Kidney capillary endothelial cell (primary cell): ENCODE measurements at regions not wholly inside any gene's neighbourhood (a gene's known extent, or its start where the extent isn't known, plus 50 kb on each side); places are given as distances from the start of the nearest gene placed in this dataset.
"Not testable (repeated sequence)": the region's sequence is repeated elsewhere in the genome, so short reads cannot be mapped to it uniquely, and the experiment has no call there.

Experiments used
- DNase-seq: peaks from one replicate; pipeline ENCODE4 v3.0.0-alpha.2; 2018; ENCODE audit warnings: low spot score

DNA sequence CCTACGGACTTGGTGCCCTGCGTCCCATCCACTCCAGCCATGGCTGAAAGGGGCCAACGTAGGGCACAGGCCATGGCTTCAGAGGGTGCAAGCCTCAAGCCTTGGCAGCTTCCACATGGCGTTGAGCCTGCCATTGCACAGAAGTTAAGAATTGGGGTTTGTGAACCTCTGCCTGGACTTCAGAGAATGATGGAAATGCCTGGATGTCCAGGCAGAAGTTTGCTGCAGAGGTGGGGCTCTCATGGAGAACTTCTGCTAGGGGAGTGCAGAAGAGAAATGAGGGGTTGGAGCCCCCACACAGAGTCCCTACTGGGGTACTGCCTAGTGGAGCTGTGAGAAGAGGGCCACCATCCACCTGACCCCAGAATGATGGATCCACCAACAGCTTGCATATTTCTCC, 462.9 kb upstream of the PCDH20 start:
- DNase-seq: not testable (repeated sequence)

DNA sequence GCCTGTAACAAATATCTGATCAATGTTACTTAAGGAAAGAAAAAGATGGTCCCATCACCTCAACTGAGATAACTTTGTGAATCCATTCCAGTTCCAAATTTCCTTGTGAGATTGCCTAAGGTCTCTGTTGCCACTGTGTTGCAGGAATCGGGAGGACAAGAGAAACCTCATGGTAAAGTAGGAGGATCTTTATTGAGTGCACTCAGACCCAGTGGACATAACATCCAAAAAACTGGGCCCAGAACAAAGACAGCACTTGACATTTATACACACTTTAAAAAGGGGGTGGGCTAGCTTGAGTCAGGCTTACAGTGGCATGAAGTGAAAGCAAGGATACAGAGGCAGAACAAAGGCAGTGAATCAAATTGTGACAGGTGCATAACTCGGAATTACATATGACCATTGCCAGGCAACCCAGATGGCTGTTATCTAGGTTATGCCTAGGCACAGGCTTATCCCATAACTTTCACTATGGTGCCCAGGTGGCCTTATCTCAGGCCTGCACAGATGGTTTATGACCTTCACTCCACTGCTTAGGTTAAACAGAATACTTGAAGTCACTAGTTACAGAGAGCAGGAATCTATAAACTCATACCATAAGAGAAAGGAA, 459.4 kb upstream of the PCDH20 start:
- no peak for DNase-seq

DNA sequence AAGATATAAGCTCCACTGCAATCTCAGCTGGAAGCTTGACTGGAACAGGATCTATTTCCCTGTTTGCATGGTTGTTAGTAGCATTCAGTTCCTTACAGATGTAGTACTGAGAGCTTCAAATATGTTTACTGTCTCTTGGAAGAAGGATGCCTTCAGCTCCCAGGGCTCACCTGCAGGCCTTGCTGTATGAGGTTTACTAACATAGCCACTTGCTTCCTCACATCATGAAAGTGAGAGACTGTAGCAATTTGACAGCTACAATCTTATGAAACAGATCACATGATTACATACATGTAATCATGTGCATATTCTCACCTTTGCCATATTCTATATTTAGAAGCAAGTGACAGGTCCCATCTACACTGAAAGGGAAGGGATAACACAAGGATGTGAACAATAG, 458.1 kb upstream of the PCDH20 start:
- no peak for DNase-seq

DNA sequence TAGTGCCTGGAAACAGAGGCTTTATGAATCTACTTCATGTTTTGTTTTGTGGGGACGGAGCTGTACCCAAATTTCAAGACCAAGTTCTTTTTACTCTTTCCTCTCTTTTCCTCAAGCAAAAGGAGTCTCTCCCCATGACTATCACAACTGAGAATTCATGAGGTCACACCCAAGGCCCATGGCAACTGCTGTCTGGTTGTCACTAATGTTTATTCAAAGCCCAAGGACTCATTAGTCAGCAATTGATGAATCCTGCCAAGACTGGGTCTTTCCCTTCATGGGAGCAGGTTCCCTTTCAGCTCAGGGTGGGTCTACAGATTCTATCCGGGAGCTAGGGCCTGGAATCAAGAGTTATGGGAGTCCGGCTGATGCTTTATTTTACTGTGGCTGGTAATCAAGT, 441.5 kb upstream of the PCDH20 start:
- DNase-seq: no peak

DNA sequence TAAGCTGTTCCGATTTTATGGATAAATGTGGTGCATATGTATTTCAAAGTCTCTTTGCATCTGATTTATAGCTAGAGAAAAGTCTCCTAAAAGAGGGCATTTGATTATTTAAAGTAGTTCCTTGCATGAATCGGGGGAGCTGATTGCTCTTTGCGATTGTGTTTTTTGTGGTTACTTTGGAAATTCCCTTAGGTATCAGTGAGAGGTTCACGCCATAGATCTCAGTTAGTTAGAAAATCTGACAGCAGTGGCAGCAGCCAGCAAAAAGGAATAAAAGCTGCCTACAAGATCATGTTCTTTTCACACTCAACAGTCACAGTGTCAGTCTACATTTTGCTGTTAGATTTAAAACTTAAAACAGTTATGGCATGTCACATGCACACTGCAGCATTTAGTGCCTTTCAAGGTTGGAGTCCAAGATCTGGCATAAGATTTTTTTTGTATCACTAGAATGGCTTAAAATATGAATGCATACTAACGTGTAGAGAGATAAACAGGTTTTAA, 436.5 kb upstream of the PCDH20 start:
- no peak for DNase-seq

DNA sequence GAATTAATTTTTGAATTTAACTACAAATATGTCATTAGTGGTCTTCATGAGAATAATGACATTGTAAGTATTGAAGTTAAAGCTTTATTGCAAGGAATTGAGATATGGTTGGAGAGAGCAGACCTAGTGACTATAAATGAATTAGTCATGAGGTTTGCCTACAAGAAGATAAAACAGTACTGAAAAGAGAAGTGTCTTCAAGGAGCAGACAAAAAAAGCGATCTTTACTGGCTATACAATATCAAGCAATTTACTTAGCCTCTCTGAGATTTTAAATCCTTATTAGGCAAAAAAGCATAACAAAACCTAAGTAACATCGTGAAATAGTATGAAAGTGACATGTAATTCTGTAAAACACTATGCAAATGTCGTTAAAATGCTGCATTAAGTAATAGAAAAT, 435.1 kb upstream of the PCDH20 start:
- DNase-seq: no peak

DNA sequence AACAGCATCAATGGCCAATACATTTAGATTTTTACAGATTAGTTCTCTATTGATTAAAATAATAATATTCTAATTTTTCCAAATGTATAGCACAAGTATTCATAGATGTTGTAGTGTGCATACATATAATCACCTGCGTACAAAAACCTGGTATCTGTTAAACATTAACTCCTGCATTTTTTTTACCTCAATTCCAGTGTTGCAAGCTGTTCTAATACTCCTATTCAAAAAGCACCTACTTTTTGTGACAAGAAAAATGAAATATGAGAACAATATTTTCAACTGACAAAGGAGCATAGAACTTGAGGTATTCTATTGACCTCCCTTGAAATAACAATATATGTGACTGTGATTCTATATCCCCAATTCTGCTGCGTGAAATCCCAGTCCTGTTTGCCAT, 422.9 kb upstream of the PCDH20 start:
- no peak for DNase-seq

DNA sequence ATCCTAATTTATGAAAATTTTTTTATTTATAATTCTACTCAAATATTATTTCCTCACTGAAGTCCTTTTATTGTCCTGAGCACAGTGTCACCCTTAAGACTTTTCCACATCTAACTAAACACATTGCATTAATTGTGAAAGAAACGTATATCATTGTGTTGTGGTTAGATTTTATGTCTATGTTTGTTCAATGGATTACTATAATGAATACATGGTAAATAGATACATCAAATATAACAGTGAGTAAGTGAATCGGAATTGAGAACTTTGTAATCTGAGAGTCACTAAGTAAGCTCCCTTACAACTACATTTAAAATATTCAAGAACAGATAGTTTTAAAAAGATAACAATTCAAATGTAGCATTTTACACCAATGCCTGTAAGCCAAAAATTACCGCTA, 417.6 kb upstream of the PCDH20 start:
- no peak for DNase-seq

DNA sequence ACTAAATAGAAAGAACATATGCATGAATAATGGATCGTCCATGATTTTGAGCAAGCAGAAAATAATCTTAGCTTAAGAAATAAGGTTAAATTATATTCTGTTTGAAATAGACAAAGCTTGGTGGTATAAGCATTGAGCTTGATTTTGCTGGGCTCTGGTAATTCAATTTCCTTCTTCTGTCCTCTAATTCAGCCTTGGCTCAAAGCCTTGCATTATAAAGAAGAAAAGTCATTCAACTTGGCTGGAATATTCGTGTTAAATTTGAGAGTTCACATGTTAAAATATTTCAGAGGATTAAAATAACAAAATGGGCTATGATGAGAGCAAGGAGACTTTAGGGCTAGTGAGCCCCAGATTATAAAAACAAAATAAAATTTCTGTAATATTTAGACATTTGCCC, 415.4 kb upstream of the PCDH20 start:
- DNase-seq: no peak

DNA sequence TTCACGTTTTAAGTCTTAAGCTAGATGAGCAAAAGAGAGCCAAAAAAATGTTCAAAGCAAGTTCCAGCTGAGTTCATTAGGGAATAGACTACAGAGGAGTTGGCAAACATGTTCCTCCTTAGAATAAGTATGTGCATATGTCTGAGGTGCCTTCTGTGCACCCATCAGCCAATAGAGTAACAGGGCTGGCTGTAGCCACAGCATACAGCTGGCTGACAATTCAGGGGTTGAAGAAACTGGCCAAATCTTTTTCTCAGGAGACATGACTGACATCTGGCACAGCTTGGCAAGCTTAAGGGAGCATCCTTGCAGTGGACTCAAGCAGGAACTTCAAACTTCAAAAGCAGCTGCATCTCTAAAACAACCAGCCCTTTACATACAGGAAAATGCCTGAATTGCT, 414.8 kb upstream of the PCDH20 start:
- no peak for DNase-seq

DNA sequence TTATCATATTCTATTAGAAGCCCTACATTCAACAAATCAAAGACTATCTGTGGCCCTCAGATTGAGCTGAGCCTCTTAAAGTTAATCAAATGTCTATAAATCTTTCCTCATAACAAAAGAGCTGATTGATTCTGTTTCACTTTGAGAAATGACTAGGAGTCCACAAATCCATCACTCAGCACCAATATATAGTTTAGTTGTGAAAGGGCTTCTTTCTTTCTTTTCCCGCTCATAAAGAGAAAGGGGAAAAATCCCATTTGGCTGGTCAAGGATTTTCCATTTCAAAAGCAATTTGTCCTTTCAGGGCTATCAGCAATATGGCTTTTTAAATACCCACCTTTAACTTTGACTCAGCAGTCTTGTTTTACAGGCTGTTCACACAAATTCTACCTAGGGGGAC, 408.5 kb upstream of the PCDH20 start:
- DNase-seq: no peak

DNA sequence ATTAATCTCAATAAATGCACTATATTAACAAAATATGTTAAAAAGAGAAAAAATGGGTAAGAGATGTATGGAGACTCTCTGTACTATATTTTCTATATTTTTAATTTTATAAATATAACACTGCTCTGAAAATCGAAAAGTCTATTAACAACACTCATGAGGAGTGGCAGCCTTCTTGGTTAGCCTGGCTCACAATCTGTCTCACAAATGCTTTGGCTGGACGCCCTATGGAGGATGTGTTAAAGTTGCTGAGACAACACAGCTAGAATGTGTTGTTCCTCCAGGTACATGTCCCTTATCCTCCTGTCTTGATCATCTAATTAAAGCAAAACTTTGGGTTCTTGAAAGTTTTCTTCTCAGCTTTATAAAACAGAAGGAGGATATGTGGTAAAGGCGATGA, 396.6 kb upstream of the PCDH20 start:
- DNase-seq: no peak

DNA sequence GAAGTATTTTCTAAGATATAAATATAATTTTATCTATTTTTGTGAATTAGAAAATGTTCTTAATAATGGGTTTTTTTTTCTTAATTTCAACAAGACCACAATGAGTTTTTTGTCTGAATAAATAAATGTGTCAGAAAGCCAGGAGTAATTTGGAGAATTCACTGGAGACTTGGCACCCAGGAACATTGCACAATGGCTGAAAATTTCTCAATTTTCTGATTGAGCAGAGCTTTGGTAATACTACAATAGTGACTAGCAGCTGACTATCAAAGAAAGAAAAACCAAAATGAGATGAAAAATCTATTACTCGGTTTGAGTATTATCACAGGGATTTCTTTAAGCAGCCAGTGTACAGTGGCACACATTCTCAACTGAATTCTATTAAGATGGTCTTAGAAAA, 394.4 kb upstream of the PCDH20 start:
- no peak for DNase-seq

DNA sequence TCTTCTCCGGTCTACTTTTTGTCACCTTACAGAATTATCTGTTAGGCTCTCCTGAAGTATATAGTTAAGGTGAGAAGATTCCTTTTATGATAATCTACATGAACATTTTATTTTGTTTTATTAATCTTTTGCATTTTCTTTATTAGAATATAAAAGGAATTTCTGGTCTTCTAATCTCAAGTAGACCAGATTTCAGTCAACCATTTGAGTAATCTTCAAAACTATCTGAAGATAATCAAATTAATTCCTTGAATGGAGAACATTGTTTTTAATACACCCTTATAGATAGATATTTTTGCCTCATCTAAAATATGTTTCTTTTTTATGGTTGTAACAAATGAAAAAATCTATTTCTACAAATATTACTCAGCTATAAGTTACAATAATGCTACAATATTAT, 381.7 kb upstream of the PCDH20 start:
- no peak for DNase-seq

DNA sequence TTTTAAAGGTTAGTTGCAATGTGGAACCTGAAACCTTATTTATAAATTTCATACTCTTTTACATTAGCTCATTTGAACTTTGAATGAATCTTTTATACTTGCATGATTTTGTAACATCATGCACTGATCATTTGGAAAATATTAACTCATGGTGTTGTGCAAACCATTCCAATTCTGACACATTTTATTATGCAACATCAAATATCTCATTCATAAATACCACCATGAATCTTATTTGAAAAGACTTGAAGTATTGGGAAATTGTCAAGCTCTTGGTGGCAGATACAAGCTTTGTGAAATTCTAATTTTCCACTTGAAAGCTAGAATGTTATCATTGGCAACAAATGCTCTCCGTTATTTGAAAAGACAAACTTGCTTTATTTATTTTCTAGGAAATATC, 379.9 kb upstream of the PCDH20 start:
- DNase-seq: no peak

DNA sequence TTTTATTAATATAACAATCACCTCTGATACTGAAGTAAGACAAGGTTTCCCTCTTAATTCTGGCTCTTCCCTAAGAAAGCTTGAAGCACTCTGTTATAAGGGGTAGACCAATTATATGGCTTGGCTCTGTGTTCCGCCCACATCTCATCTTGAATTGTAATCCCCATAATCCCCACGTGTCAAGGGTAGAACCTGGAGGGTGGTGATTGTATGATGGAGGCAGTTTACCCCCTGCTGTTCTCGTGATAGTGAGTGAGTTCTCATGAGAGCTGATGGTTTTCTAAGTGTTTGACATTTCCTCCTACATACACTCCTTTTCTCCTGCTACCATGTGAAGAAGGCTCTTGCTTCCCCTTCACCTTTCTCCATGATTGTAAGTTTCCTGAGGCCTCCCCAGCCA, 363.8 kb upstream of the PCDH20 start:
- DNase-seq: no peak

DNA sequence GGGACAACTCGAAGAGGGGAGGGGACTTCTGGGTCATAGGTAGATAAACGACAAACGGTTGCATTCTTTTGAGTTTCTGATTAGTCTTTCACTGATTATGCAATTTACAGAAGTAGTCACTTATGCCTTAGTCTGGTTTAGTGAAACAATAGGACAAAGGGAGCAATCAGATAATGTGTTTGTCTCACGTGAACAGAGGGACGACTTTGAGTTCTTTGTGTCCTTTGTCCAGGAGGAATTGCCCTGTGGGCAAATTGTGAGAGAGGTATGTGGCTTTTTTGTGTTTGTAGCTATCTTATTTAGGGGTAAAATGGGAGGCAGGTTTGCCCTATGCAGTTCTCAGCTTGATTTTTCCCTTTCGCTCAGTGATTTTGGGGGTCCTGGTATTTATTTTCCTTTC, 362.9 kb upstream of the PCDH20 start:
- DNase-seq: no peak

DNA sequence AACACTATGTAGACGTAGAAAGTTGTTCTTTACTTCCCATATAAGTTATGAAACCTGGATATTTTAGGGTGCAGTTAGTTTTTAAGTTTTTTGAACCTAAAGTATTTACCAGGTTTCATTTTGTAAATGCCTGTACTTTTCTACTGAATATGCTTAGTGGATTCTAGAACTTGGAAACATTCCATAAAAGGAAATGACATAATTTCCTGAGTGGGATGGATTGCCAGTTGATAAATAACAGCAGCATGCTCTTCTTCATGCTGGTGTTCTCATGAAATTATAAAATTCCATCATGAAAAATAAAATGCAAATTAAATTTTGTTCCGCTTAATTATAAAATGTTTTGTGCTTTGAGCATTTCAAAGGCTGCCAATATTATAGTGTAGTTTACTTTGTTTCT, 362.2 kb upstream of the PCDH20 start:
- no peak for DNase-seq

DNA sequence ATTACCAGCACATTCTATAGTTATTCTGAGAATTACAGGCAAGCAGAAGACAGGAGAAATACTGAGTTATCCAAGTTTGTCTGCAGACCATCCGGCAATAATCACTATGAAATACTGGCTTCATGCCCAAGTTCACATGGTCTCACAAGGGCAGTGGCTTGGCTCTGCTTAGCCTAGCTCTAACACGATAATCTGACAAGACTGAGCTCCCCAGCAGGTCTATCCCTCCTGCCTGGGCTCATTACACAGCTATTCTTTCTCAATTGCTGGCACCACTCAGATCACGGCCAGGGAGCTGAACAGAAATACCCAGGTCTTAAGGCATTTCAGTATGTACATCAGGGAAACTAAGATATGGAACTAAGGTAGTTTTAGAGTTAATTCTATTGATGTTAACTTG, 361.6 kb upstream of the PCDH20 start:
- no peak for DNase-seq

DNA sequence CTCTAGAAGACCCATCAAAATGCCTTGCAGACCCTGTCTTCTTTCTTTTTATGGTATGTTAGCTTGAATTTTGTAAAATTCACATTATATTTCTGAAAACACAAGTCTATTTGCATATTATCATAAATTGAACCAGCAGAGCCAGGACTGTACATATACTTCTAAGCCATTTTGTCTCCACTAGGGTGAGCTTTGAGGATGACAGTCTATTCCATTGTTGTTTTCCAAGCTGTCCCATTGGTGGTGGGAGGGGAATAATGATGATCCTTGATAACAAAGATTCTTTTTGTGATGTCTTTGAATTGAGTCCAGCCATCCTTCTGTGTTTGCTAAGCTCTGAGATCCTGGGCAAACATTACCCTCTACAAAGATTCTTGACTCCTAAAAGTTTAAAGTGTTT, 359.3 kb upstream of the PCDH20 start:
- DNase-seq: no peak

DNA sequence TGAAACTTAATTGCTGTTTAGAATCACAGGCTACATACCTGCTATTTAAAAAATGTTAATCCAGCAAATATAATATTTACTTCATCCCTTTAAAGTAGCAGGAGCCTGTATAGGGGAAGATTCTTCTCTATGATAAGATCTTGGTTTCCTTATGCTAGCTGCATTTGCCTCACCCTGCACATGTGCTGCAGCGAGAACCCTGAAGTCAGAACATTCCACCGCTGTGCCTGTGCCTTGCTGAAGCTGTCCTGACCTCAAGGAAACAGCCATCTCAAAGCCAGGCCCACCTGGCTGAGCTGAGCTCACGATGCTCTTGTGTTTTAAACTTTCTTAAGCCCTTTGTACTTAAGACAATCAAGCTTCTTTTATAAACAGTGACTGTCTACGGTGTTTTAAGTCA, 355.0 kb upstream of the PCDH20 start:
- no peak for DNase-seq

DNA sequence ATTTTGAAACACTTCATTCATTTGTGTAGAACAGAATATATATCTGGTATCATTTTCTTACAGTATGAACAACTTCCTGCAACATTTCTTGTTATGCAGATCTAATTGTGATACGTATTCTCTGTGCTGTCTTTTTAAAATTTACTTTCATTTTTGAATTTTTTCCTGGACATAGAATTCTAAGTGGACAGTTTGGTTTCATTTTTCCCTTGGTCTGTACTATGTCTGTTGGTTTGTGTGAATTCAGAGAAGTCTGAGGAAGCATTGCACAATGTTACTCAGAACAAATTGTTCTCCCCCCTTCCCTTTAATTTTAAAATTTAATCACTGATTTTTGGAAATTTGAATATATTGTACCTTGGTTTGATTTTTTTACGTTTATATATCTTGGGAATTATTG, 352.5 kb upstream of the PCDH20 start:
- DNase-seq: no peak

DNA sequence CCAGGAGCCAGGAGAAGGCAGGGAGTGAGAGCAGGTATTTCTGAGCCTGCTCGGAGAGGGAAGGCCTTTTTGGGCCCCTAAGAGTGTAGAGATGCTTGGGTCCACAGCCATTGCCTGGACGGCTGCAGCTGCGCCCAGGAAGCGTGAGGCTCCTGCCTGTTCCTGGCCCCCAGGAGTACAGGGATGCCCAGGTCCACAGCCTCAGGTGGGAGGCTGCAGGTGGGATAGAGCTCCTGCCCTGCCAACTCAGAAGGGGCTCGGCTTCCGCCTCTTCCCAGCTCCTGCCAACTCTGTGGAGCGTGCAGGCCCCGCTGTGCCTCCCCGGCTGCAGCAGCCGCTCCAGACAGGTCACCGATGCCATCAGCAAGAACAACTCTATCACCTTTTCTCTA, 351.0 kb upstream of the PCDH20 start:
- DNase-seq: no peak

DNA sequence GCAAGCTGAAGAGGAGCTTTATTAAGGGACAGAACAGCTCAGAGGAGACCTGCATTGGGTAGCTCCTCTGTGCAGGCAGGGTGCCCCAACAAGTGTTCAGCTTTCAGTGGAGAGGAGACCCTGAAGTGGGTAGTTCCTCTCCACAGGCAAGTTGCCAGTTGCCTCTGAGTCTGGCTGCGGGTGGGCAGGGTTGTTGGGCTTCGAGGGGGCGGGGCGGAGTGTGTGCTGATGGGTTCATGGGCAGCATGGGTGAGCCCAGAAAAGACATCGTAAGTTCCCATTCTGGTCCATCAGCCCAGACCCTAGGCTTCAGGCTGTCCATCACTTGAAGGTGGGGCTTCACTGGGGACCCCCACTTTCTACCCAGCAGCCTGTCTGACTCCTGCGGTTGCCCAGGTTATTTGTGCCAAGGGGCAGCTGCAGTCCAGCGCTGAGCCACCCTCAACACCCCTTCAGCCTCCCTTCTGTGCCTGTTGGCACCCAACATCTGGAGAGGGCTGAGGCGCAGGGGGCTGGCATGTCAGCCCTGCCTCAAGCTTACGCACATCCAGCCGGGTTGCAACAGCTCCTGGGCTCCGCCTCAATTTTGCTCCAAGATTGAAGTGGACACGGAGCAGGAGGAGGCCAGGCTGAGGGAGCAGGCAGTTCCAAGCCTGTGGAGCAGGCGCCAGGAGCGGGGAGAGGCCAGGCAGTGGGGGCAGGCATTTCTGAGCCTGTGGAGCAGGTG, 350.5 kb upstream of the PCDH20 start:
- no peak for DNase-seq
